Gastroesophageal sphincter (tissue), 4 donors: ENCODE measurements at regions not wholly inside any gene's neighbourhood (a gene's known extent, or its start where the extent isn't known, plus 50 kb on each side); places are given as distances from the start of the nearest gene placed in this dataset.

Source experiments
- ATAC-seq: fragments of 150-250 bp; one replicate; pipeline ENCODE4 v1.9.1; 2016; ENCODE audit warnings: mild to moderate bottlenecking, moderate library complexity
- H3K27ac ChIP-seq, 4 donors: fragments of 200-600 bp; sonication (generic) in 3 of 4; 1 replicate in 3 of 4; 2 replicates in 1 of 4; pipeline ENCODE4 v1.5.1; 2016 to 2019
- H3K27me3 ChIP-seq: fragments of 200-600 bp; sonication (generic); one replicate; pipeline ENCODE4 v1.5.1; 2019
- H3K36me3 ChIP-seq, 2 donors: fragments of 200-600 bp; sonication (generic); one replicate each; pipeline ENCODE4 v1.5.1; 2019; ENCODE audit warnings: control low read depth in 1 of 2
- H3K4me1 ChIP-seq, 3 donors: fragments of 200-600 bp; sonication (generic); 1 replicate in 2 of 3; 2 replicates in 1 of 3; pipeline ENCODE4 v1.5.1; 2016 to 2019; ENCODE audit warnings: control low read depth in 2 of 3
- H3K4me3 ChIP-seq, 2 donors: fragments of 200-600 bp; sonication (generic); one replicate each; pipeline ENCODE4 v1.5.1; 2019; ENCODE audit warnings: mild to moderate bottlenecking in 1 of 2, moderate library complexity in 1 of 2
- H3K9me3 ChIP-seq, 3 donors: fragments of 200-600 bp; sonication (generic); one replicate each; pipeline ENCODE4 v1.5.1; 2017 to 2019; ENCODE audit warnings: control low read depth in 2 of 3
- CTCF ChIP-seq, 4 experiments: fragments of 200-600 bp in 2 of 4; fragments of 450-650 bp in 2 of 4; sonication (generic) in 1 of 4; IDR thresholded peaks; one replicate each; pipeline ENCODE4 v1.5.1; 2017 to 2019; ENCODE audit warnings: antibody characterized with exemption in 4 of 4, mild to moderate bottlenecking in 2 of 4, moderate library complexity in 2 of 4
- EP300 ChIP-seq: sonication (generic); formaldehyde crosslinking; IDR thresholded peaks from one replicate; pipeline ENCODE4 v1.6.1; 2017; ENCODE audit warnings: antibody characterized with exemption, mild to moderate bottlenecking
- POLR2A ChIP-seq, 2 donors: fragments of 450-650 bp; IDR thresholded peaks; one replicate each; pipeline ENCODE4 v1.6.1; 2017; ENCODE audit warnings: antibody characterized with exemption in 2 of 2, mild to moderate bottlenecking in 2 of 2, moderate library complexity in 1 of 2
- POLR2AphosphoS5 ChIP-seq: sonication (generic); formaldehyde crosslinking; IDR thresholded peaks from one replicate; pipeline ENCODE4 v1.6.1; 2017; ENCODE audit warnings: antibody characterized with exemption
- WGBS, 2 donors: methylation state at CpG; one replicate each; pipeline ENCODE4 v1.1.5; 2018; ENCODE audit warnings: low coverage in 1 of 2; 5-methylcytosine and 5-hydroxymethylcytosine counted together

- ATAC-seq = no peak
- H3K27ac ChIP-seq = no peak overlapping the region
- TF ChIP-seq EP300 (no peak), POLR2A (IDR thresholded peaks at IDR 0.05) (no peak), POLR2AphosphoS5 (no peak), CTCF (IDR thresholded peaks at IDR 0.05) (no peak)
Measured at GRCh38 chr17:71398025-71398424, 722.8 kb upstream of the SOX9 start.

GRCh38 chr17:71398800-71399219 is 722.0 kb upstream of the SOX9 start:
- no peak for TF ChIP-seq POLR2A (IDR thresholded peaks at IDR 0.05)
- TF ChIP-seq POLR2AphosphoS5 = no peak
- TF ChIP-seq EP300 = no peak
- no peak for TF ChIP-seq CTCF (IDR thresholded peaks at IDR 0.05)
- Histone ChIP-seq H3K9me3 (no peaks in the 10 kb centered on the region), H3K4me3 (no peak overlapping the region), H3K27ac (no peak overlapping the region), H3K4me1 (no peaks in the 10 kb centered on the region), H3K36me3 (no peaks in the 10 kb centered on the region), H3K27me3 (no peaks in the 10 kb centered on the region)
- WGBS, 2 donors = 0 to 9% methylated on average over 4 of the region's 4 CpGs
- ATAC-seq = no peak

More at GRCh38 chr17:71398025-71398424, 722.8 kb upstream of the SOX9 start:
- Histone ChIP-seq H3K36me3 (no peaks in the 10 kb centered on the region), H3K4me1 (no peaks in the 10 kb centered on the region), H3K27me3 (no peaks in the 10 kb centered on the region), H3K9me3 (no peaks in the 10 kb centered on the region), H3K4me3 (no peak overlapping the region)
- WGBS, 2 donors = 68 to 83% methylated on average over 2 of the region's 2 CpGs

GRCh38 chr17:71399221-71399620 is 721.6 kb upstream of the SOX9 start:
- Histone ChIP-seq H3K36me3 (no peaks in the 10 kb centered on the region), H3K9me3 (no peaks in the 10 kb centered on the region), H3K27ac (no peak overlapping the region), H3K4me3 (no peak overlapping the region), H3K4me1 (no peaks in the 10 kb centered on the region), H3K27me3 (no peaks in the 10 kb centered on the region)
- 15 to 18% methylated on average over 2 to 3 of the region's 3 CpGs for WGBS, 2 donors
- no peak for ATAC-seq
- TF ChIP-seq POLR2A (IDR thresholded peaks at IDR 0.05) = no peak
- TF ChIP-seq EP300 = no peak
- TF ChIP-seq POLR2AphosphoS5 = no peak
- TF ChIP-seq CTCF (IDR thresholded peaks at IDR 0.05) = no peak

GRCh38 chr17:71399649-71400048 is 721.2 kb upstream of the SOX9 start:
- H3K27ac ChIP-seq = no peak overlapping the region
- WGBS, 2 donors = 38 to 56% methylated on average over 1 of the region's 1 CpG
- TF ChIP-seq POLR2A (IDR thresholded peaks at IDR 0.05) (no peak), POLR2AphosphoS5 (no peak), EP300 (no peak), CTCF (IDR thresholded peaks at IDR 0.05) (no peak)
- H3K4me1 ChIP-seq = no peaks in the 10 kb centered on the region
- no peaks in the 10 kb centered on the region for H3K9me3 ChIP-seq
- no peak for ATAC-seq
- no peak overlapping the region for H3K4me3 ChIP-seq
- no peaks in the 10 kb centered on the region for H3K27me3 ChIP-seq
- no peaks in the 10 kb centered on the region for H3K36me3 ChIP-seq

- no peaks in the 10 kb centered on the region for H3K4me1 ChIP-seq
Measured at GRCh38 chr17:71402007-71402406, 718.8 kb upstream of the SOX9 start.

More at GRCh38 chr17:71402007-71402406, 718.8 kb upstream of the SOX9 start:
- TF ChIP-seq POLR2AphosphoS5 (no peak), EP300 (no peak), POLR2A (IDR thresholded peaks at IDR 0.05) (no peak), CTCF (IDR thresholded peaks at IDR 0.05) (no peak)
- Histone ChIP-seq H3K27me3 (no peaks in the 10 kb centered on the region), H3K27ac (no peak overlapping the region), H3K4me3 (no peak overlapping the region), H3K36me3 (no peaks in the 10 kb centered on the region), H3K9me3 (no peaks in the 10 kb centered on the region)
- WGBS, 2 donors = 85 to 89% methylated on average over 1 of the region's 1 CpG
- ATAC-seq = no peak
